ENCODE measurements at regions not wholly inside any gene's neighbourhood (a gene's known extent, or its start where the extent isn't known, plus 50 kb on each side); places are given as distances from the start of the nearest gene placed in this dataset.

DNA sequence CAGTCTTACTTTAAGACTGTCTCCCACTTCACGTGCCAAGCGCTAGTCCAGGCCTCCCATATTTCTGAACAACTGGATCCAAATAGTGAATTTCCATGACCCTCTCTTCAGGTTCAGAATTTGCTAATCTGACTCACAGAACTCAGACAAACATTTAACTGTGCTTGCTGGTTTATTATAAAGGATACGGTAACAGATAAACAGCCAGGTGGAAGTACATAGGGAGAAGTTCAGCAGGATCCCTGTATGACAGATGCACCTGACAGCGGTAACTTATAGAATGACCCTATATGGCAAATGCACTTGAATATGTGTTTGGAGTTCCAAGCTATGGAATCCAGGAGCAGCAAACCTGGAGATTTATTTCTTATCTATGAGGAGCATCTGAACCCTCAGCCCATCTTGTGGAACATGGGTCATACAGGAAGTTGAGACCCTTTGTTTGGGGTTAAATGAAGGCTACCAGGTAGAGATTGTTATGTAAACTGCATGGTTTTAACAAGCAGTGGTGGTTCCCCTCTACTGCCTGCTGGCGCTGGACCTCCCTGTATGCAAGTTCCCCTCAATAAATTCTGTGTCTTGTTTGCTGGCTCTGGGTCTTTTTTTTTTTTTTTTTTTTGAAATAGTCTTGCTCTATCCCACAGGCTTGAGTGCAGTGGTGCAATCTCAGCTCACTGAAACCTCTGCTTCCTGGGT, 622.6 kb downstream of the KCNJ2 start:
- TF ChIP-seq, protein P1, sequence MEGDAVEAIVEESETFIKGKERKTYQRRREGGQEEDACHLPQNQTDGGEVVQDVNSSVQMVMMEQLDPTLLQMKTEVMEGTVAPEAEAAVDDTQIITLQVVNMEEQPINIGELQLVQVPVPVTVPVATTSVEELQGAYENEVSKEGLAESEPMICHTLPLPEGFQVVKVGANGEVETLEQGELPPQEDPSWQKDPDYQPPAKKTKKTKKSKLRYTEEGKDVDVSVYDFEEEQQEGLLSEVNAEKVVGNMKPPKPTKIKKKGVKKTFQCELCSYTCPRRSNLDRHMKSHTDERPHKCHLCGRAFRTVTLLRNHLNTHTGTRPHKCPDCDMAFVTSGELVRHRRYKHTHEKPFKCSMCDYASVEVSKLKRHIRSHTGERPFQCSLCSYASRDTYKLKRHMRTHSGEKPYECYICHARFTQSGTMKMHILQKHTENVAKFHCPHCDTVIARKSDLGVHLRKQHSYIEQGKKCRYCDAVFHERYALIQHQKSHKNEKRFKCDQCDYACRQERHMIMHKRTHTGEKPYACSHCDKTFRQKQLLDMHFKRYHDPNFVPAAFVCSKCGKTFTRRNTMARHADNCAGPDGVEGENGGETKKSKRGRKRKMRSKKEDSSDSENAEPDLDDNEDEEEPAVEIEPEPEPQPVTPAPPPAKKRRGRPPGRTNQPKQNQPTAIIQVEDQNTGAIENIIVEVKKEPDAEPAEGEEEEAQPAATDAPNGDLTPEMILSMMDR (optimal IDR thresholded peaks at IDR 0.05 in 1 of 3, IDR thresholded peaks at IDR 0.05 in 1 of 3, conservative IDR thresholded peaks at IDR 0.05 in 1 of 3; ENCODE audit: extremely low read depth in 1 of 3, insufficient read depth in 2 of 3, low read length in 3 of 3) = no peak
- TF ChIP-seq EZH2 (IDR thresholded peaks at IDR 0.05; ENCODE audit: low read length) = no peak

Data from keratinocyte (primary cell).